ENCODE measurements at regions not wholly inside any gene's neighbourhood (a gene's known extent, or its start where the extent isn't known, plus 50 kb on each side); places are given as distances from the start of the nearest gene placed in this dataset.
"Not testable (repeated sequence)": the region's sequence is repeated elsewhere in the genome, so short reads cannot be mapped to it uniquely, and the experiment has no call there.

- H3K9me3 Mint-ChIP-seq, result peaks cover 16% of the 10 kb centered on the region
- peaks cover 12% of the 10 kb centered on the region for H3K4me1 ChIP-seq
- no peaks in the 10 kb centered on the region for H3K36me3 Mint-ChIP-seq
- no peaks in the 10 kb centered on the region for H3K27me3 ChIP-seq
- H3K9me3 ChIP-seq (ENCODE audit: low read depth), result no peaks in the 10 kb centered on the region
- H3K27ac Mint-ChIP-seq, result no peak overlapping the region
- no peak overlapping the region for H3K4me2 ChIP-seq
- H3K9ac ChIP-seq, result no peak overlapping the region
- TF ChIP-seq EZH2phosphoT487 (IDR thresholded peaks at IDR 0.05) (no peak), EZH2 (IDR thresholded peaks at IDR 0.05) (no peak), CTCF (IDR thresholded peaks at IDR 0.05) (no peak)
- H3K79me2 ChIP-seq (ENCODE audit: low read depth), result no peaks in the 10 kb centered on the region
- H3K4me1 Mint-ChIP-seq, result peaks cover 26% of the 10 kb centered on the region
- DNase-seq (ENCODE audit: low spot score), result no peak
- no peak overlapping the region for H2AFZ ChIP-seq (replicated peaks)
- H3K36me3 ChIP-seq, result no peaks in the 10 kb centered on the region
- H4K20me1 ChIP-seq (ENCODE audit: low read depth), result no peaks in the 10 kb centered on the region
- H3F3A ChIP-seq (ENCODE audit: low read depth), result no peaks in the 10 kb centered on the region
- no peak overlapping the region for H3K4me3 Mint-ChIP-seq
- no peak overlapping the region for H3K4me3 ChIP-seq
- H3K27me3 Mint-ChIP-seq (ENCODE audit: insufficient read depth, low read depth), result peaks cover 4% of the 10 kb centered on the region
- no peak overlapping the region for H3K27ac ChIP-seq
Observed at GRCh38 chr5:30500513-30500912, 693.0 kb upstream of the CDH6 start.

- H3K4me3 Mint-ChIP-seq, result no peak overlapping the region
- DNase-seq (ENCODE audit: low spot score), result no peak
- no peaks in the 10 kb centered on the region for H3K27me3 ChIP-seq
- no peak overlapping the region for H3K27ac Mint-ChIP-seq
- H3K36me3 ChIP-seq, result no peaks in the 10 kb centered on the region
- H2AFZ ChIP-seq (replicated peaks), result no peak overlapping the region
- no peak overlapping the region for H3K4me3 ChIP-seq
- no peak overlapping the region for H3K27ac ChIP-seq
- H3K4me2 ChIP-seq, result no peak overlapping the region
- H3K79me2 ChIP-seq (ENCODE audit: low read depth), result no peaks in the 10 kb centered on the region
- H3K9me3 Mint-ChIP-seq, result peaks cover 19% of the 10 kb centered on the region
- H3K4me1 ChIP-seq, result peaks cover under 1% of the 10 kb centered on the region
- H3K36me3 Mint-ChIP-seq, result no peaks in the 10 kb centered on the region
- no peaks in the 10 kb centered on the region for H3F3A ChIP-seq (ENCODE audit: low read depth)
- TF ChIP-seq EZH2phosphoT487 (IDR thresholded peaks at IDR 0.05) (no peak), CTCF (IDR thresholded peaks at IDR 0.05) (no peak), EZH2 (IDR thresholded peaks at IDR 0.05) (no peak)
- H3K27me3 Mint-ChIP-seq (ENCODE audit: insufficient read depth, low read depth), result peaks cover 4% of the 10 kb centered on the region
- H4K20me1 ChIP-seq (ENCODE audit: low read depth), result no peaks in the 10 kb centered on the region
- H3K9me3 ChIP-seq (ENCODE audit: low read depth), result no peaks in the 10 kb centered on the region
- H3K4me1 Mint-ChIP-seq, result peaks cover 16% of the 10 kb centered on the region
- H3K9ac ChIP-seq, result no peak overlapping the region
Observed at GRCh38 chr5:30499402-30499801, 694.1 kb upstream of the CDH6 start.

GRCh38 chr5:30498972-30499371, 694.5 kb upstream of the CDH6 start:
- Mint-ChIP-seq H3K9me3 (peaks cover 19% of the 10 kb centered on the region), H3K27ac (no peak overlapping the region), H3K4me1 (peaks cover 12% of the 10 kb centered on the region), H3K27me3 (ENCODE audit: insufficient read depth, low read depth) (peaks cover 4% of the 10 kb centered on the region), H3K36me3 (no peaks in the 10 kb centered on the region), H3K4me3 (no peak overlapping the region)
- Histone ChIP-seq H3K4me3 (no peak overlapping the region), H3K27me3 (no peaks in the 10 kb centered on the region), H3K4me1 (no peaks in the 10 kb centered on the region), H3K36me3 (no peaks in the 10 kb centered on the region), H3K27ac (no peak overlapping the region), H2AFZ (replicated peaks) (no peak overlapping the region), H3K79me2 (ENCODE audit: low read depth) (no peaks in the 10 kb centered on the region), H3K4me2 (no peak overlapping the region), H4K20me1 (ENCODE audit: low read depth) (no peaks in the 10 kb centered on the region), H3K9me3 (ENCODE audit: low read depth) (no peaks in the 10 kb centered on the region), H3F3A (ENCODE audit: low read depth) (no peaks in the 10 kb centered on the region), H3K9ac (no peak overlapping the region)
- TF ChIP-seq CTCF (IDR thresholded peaks at IDR 0.05), result no peak
- TF ChIP-seq EZH2 (IDR thresholded peaks at IDR 0.05), result no peak
- no peak for DNase-seq (ENCODE audit: low spot score)

GRCh38 chr5:30498509-30498908, 695.0 kb upstream of the CDH6 start:
- peaks cover 19% of the 10 kb centered on the region for H3K9me3 Mint-ChIP-seq
- not testable (repeated sequence) for H3K27ac Mint-ChIP-seq; H3K27me3 ChIP-seq; H3K79me2 ChIP-seq (ENCODE audit: low read depth); H3K4me1 Mint-ChIP-seq; H3K27me3 Mint-ChIP-seq (ENCODE audit: insufficient read depth, low read depth); H3K9ac ChIP-seq; H3K9me3 ChIP-seq (ENCODE audit: low read depth); H4K20me1 ChIP-seq (ENCODE audit: low read depth); H3K27ac ChIP-seq; H3K4me1 ChIP-seq; DNase-seq (ENCODE audit: low spot score); H3K4me3 ChIP-seq; H3F3A ChIP-seq (ENCODE audit: low read depth); H3K36me3 ChIP-seq; H3K4me3 Mint-ChIP-seq; H3K4me2 ChIP-seq; H2AFZ ChIP-seq (replicated peaks); H3K36me3 Mint-ChIP-seq

GRCh38 chr5:30494113-30494512, 699.4 kb upstream of the CDH6 start:
- not testable (repeated sequence) for H3F3A ChIP-seq (ENCODE audit: low read depth); H3K27me3 Mint-ChIP-seq (ENCODE audit: insufficient read depth, low read depth); H3K79me2 ChIP-seq (ENCODE audit: low read depth); H3K4me2 ChIP-seq; H4K20me1 ChIP-seq (ENCODE audit: low read depth); H3K27ac Mint-ChIP-seq; H3K27ac ChIP-seq; DNase-seq (ENCODE audit: low spot score); H3K27me3 ChIP-seq; H2AFZ ChIP-seq (replicated peaks); H3K9ac ChIP-seq; H3K4me3 ChIP-seq; H3K36me3 ChIP-seq; H3K36me3 Mint-ChIP-seq; H3K4me1 Mint-ChIP-seq; H3K4me3 Mint-ChIP-seq; H3K4me1 ChIP-seq; H3K9me3 ChIP-seq (ENCODE audit: low read depth)
- peaks cover 16% of the 10 kb centered on the region for H3K9me3 Mint-ChIP-seq
